Ovary (tissue), 3 donors: ENCODE measurements at regions not wholly inside any gene's neighbourhood (a gene's known extent, or its start where the extent isn't known, plus 50 kb on each side); places are given as distances from the start of the nearest gene placed in this dataset.

Experiments used
- CTCF ChIP-seq, 3 donors: fragments of 450-650 bp in 2 of 3; fragments of 200-600 bp in 1 of 3; IDR thresholded peaks; one replicate each; pipeline versions ENCODE4 v1.5.1 to v1.8.0; 2016 to 2022; ENCODE audit warnings: antibody characterized with exemption in 3 of 3, mild to moderate bottlenecking in 1 of 3
- POLR2A ChIP-seq: fragments of 450-650 bp; IDR thresholded peaks from one replicate; pipeline ENCODE4 v1.6.1; 2017; ENCODE audit warnings: antibody characterized with exemption, mild to moderate bottlenecking, moderate library complexity
- donor health status: DM: no; HTN: no; CAD: no.

- TF ChIP-seq CTCF (IDR thresholded peaks at IDR 0.05) (no peak), POLR2A (no peak)
Measured at GRCh38 chr5:124870070-124870469, 123.6 kb upstream of the ZNF608 start.
